GM18511 (cell line): ENCODE measurements at regions not wholly inside any gene's neighbourhood (a gene's known extent, or its start where the extent isn't known, plus 50 kb on each side); places are given as distances from the start of the nearest gene placed in this dataset.
"Not testable (repeated sequence)": the region's sequence is repeated elsewhere in the genome, so short reads cannot be mapped to it uniquely, and the experiment has no call there.

ENCODE experiments used
- ATAC-seq: cut with Tn5 transposase; IDR thresholded peaks from one replicate; pipeline ENCODE4 v1.9.1; 2021; ENCODE audit warnings: mild to moderate bottlenecking, moderate library complexity; ENCODE audit not compliant: unreplicated experiment

- ATAC-seq: no peak
These were observed 175.3 kb downstream of the MBL2 start for GRCh38 chr10:52597189-52597863.

- no peak for ATAC-seq
These were observed 173.6 kb downstream of the MBL2 start for GRCh38 chr10:52598936-52599335.

- ATAC-seq: no peak
These were observed 172.9 kb downstream of the MBL2 start for GRCh38 chr10:52599551-52600200.

GRCh38 chr10:52604131-52604530 lies 168.5 kb downstream of the MBL2 start:
- ATAC-seq: not testable (repeated sequence)

- ATAC-seq: no peak
These were observed 163.5 kb downstream of the MBL2 start for GRCh38 chr10:52609071-52609470.

GRCh38 chr10:52609626-52610240 lies 162.9 kb downstream of the MBL2 start:
- ATAC-seq: no peak

GRCh38 chr10:52615331-52615730 lies 157.3 kb downstream of the MBL2 start:
- ATAC-seq: no peak

- ATAC-seq: no peak
These were observed 156.7 kb downstream of the MBL2 start for GRCh38 chr10:52615756-52616394.

- no peak for ATAC-seq
These were observed 156.2 kb downstream of the MBL2 start for GRCh38 chr10:52616395-52616764.

- ATAC-seq: no peak
These were observed 155.2 kb downstream of the MBL2 start for GRCh38 chr10:52617346-52617745.

- ATAC-seq: no peak
These were observed 153.5 kb downstream of the MBL2 start for GRCh38 chr10:52619052-52619451.

- no peak for ATAC-seq
These were observed 150.9 kb downstream of the MBL2 start for GRCh38 chr10:52621635-52622079.

GRCh38 chr10:52623761-52624160 lies 148.8 kb downstream of the MBL2 start:
- no peak for ATAC-seq

GRCh38 chr10:52627279-52627678 lies 145.3 kb downstream of the MBL2 start:
- ATAC-seq: no peak

GRCh38 chr10:52631146-52631545 lies 141.4 kb downstream of the MBL2 start:
- no peak for ATAC-seq

- ATAC-seq: no peak
These were observed 140.9 kb downstream of the MBL2 start for GRCh38 chr10:52631648-52632047.

- ATAC-seq: no peak
These were observed 140.0 kb downstream of the MBL2 start for GRCh38 chr10:52632591-52632990.

GRCh38 chr10:52633266-52633665 lies 139.3 kb downstream of the MBL2 start:
- ATAC-seq: no peak

GRCh38 chr10:52635651-52636050 lies 136.9 kb downstream of the MBL2 start:
- ATAC-seq: no peak

- ATAC-seq: no peak
These were observed 135.7 kb downstream of the MBL2 start for GRCh38 chr10:52636874-52637273.

GRCh38 chr10:52637592-52637991 lies 135.0 kb downstream of the MBL2 start:
- ATAC-seq: no peak

GRCh38 chr10:52639652-52640051 lies 132.9 kb downstream of the MBL2 start:
- no peak for ATAC-seq
